ENCODE measurements at regions not wholly inside any gene's neighbourhood (a gene's known extent, or its start where the extent isn't known, plus 50 kb on each side); places are given as distances from the start of the nearest gene placed in this dataset.

DNA sequence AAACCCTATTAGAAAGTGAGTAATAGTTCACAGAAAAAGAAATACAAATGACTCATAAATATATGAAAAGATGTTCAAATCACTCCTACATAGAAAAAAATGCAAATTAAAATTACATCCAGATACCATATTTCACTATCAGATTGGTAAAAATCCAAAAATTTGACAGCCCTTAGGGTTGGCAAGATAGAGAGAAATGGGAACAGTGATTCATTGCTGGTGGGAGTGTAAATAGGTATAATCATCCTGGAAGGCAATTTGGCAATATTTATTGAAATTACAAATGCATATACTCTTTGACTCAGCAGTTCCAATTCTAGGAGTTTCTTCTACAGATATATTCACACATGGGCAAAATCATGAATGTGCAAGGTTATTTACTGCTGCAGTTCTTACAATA lies 273.5 kb downstream of the NR2F1-AS1 start:
- no peak for ATAC-seq
- TF ChIP-seq, protein P1, sequence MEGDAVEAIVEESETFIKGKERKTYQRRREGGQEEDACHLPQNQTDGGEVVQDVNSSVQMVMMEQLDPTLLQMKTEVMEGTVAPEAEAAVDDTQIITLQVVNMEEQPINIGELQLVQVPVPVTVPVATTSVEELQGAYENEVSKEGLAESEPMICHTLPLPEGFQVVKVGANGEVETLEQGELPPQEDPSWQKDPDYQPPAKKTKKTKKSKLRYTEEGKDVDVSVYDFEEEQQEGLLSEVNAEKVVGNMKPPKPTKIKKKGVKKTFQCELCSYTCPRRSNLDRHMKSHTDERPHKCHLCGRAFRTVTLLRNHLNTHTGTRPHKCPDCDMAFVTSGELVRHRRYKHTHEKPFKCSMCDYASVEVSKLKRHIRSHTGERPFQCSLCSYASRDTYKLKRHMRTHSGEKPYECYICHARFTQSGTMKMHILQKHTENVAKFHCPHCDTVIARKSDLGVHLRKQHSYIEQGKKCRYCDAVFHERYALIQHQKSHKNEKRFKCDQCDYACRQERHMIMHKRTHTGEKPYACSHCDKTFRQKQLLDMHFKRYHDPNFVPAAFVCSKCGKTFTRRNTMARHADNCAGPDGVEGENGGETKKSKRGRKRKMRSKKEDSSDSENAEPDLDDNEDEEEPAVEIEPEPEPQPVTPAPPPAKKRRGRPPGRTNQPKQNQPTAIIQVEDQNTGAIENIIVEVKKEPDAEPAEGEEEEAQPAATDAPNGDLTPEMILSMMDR (IDR thresholded peaks at IDR 0.05) = no peak
- DNase-seq = no peak
- Histone ChIP-seq H3K4me1 (no peaks in the 10 kb centered on the region), H3K27ac (no peak overlapping the region), H3K27me3 (no peaks in the 10 kb centered on the region), H3K36me3 (no peaks in the 10 kb centered on the region), H3K4me3 (no peak overlapping the region), H3K9me3 (no peaks in the 10 kb centered on the region)
- intact Hi-C loops (cut with DNase I) = no loop called here

DNA sequence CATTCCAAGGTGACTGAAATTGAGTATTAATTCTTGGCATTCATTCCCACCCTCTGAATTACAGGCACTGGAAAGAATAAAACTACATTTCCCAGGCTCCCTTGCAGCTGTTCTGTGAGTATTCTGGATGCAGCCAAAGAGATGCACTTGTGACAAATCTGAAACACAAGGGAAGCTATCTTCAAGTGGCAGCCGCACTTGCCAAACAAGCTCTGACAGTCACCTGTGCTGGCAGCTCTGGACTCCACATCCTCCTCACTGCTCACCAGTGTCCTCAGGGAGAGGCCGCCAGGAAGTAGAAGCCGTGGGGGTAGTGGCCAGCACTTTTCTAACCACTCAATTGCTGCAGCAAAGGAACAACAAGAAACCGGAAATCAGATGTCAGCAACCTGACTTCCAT lies 275.0 kb downstream of the NR2F1-AS1 start:
- Histone ChIP-seq H3K9me3 (no peaks in the 10 kb centered on the region), H3K27me3 (no peaks in the 10 kb centered on the region), H3K4me1 (no peaks in the 10 kb centered on the region), H3K27ac (no peak overlapping the region), H3K36me3 (no peaks in the 10 kb centered on the region), H3K4me3 (no peak overlapping the region)
- intact Hi-C loops (cut with DNase I) = no loop called here
- no peak for TF ChIP-seq POLR2A (IDR thresholded peaks at IDR 0.05)
- TF ChIP-seq, protein P1 (IDR thresholded peaks at IDR 0.05) = no peak
- WGBS (ENCODE audit: insufficient coverage, low coverage, low lambda C conversion rate, missing lambda C conversion rate) = 37% methylated on average over 3 of the region's 4 CpGs
- peak in 1 of 4 donors; percentile 22 for ATAC-seq
- DNase-seq = no peak

DNA sequence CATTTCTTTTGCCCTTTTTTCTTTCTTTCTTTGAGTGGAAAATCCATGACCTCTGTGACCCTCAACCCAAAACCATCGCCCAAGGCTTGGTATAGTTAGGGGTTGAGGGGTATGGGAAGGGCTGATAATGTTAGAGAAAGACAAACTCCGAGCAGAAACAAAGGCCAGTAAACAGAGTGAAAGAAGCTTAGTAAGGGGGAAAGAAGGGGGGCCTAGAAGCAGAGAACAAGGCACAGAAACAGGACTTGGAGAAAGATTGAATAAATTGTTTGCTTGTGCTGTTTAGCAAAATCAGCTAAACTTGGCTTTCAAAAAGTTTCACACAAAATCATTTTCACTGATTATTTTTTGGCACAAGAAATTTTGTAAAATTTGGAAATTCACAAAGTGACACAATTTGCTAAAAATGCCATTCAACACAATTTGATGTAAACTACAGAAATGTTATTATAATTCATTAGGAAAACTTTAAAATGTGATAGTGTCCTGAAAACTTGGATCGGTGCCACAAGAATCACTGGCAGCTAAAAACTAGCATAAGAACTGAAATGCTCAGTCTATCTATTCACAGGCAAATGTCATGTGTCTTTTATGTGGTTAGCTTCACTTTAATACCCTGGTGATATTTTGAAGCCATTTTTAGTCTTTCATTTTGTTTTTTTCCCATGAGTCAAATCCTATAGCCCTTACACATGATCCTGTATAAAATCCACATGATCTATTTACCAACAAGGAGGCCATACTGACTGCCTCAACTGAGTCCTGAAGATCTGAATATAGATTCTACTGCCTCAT lies 276.4 kb downstream of the NR2F1-AS1 start:
- Histone ChIP-seq H3K4me3 (no peak overlapping the region), H3K27me3 (no peaks in the 10 kb centered on the region), H3K4me1 (no peaks in the 10 kb centered on the region), H3K27ac (no peak overlapping the region), H3K9me3 (no peaks in the 10 kb centered on the region), H3K36me3 (no peaks in the 10 kb centered on the region)
- ATAC-seq (no peak), DNase-seq (no peak)
- no peak for TF ChIP-seq POLR2A (IDR thresholded peaks at IDR 0.05)
- TF ChIP-seq, protein P1 (IDR thresholded peaks at IDR 0.05) = no peak
- intact Hi-C loops (cut with DNase I) = no loop called here
- WGBS (ENCODE audit: insufficient coverage, low coverage, low lambda C conversion rate, missing lambda C conversion rate) = 36% methylated on average over 3 of the region's 3 CpGs

DNA sequence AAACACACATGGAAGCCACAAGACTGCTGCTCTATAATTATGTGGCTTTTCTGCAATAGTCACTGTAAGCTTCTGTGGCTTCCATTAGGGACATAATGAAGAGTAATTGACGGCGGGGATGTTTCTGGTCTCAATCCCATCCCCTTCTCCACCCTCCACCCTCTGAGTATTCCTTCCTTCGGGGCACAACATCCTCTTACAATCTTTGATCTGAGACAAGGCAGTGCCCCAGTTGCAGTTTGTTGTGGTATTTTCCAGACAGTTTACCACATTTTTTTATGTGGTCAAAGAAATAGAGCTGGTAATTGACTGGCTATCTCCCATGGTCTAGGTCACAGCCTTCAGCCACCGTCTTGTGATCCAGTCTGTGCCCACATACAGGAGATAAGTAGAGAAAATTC lies 277.7 kb downstream of the NR2F1-AS1 start:
- no peak for TF ChIP-seq POLR2A (IDR thresholded peaks at IDR 0.05)
- TF ChIP-seq, protein P1 (IDR thresholded peaks at IDR 0.05) = no peak
- Histone ChIP-seq H3K36me3 (no peaks in the 10 kb centered on the region), H3K27ac (no peak overlapping the region), H3K4me3 (no peak overlapping the region), H3K27me3 (no peaks in the 10 kb centered on the region), H3K4me1 (no peaks in the 10 kb centered on the region), H3K9me3 (no peaks in the 10 kb centered on the region)
- 59% methylated on average over 4 of the region's 4 CpGs for WGBS (ENCODE audit: insufficient coverage, low coverage, low lambda C conversion rate, missing lambda C conversion rate)
- no peak for DNase-seq
- ATAC-seq = peak in 2 of 4 donors; percentile 38 to 44
- intact Hi-C loops (cut with DNase I) = no loop called here
